Memory B cell (primary cell): ENCODE measurements at regions not wholly inside any gene's neighbourhood (a gene's known extent, or its start where the extent isn't known, plus 50 kb on each side); places are given as distances from the start of the nearest gene placed in this dataset.

Source experiments
- ATAC-seq: fragments of 150-1000 bp; cut with Tn5 transposase; 2 replicates; pipeline ENCODE4 v1.10.0; 2021; ENCODE audit warnings: low read depth, mild to moderate bottlenecking, moderate library complexity
- DNase-seq, 2 donors: peaks; one replicate each; pipeline ENCODE4 v3.0.0; 2022; ENCODE audit warnings: low spot score in 2 of 2
- H3K27ac Mint-ChIP-seq: one replicate; pipeline ENCODE4 v1.8.0; 2022; ENCODE audit warnings: mild to moderate bottlenecking, moderate library complexity, mixed read lengths
- H3K27me3 Mint-ChIP-seq: one replicate; pipeline ENCODE4 v1.8.0; 2022; ENCODE audit warnings: mixed read lengths
- H3K36me3 Mint-ChIP-seq: one replicate; pipeline ENCODE4 v1.8.0; 2022; ENCODE audit warnings: mild to moderate bottlenecking, mixed read lengths
- H3K4me1 Mint-ChIP-seq: one replicate; pipeline ENCODE4 v1.8.0; 2022; ENCODE audit warnings: mixed read lengths
- H3K4me3 Mint-ChIP-seq: one replicate; pipeline ENCODE4 v1.8.0; 2022; ENCODE audit warnings: mild to moderate bottlenecking, moderate library complexity, mixed read lengths
- H3K9me3 Mint-ChIP-seq: one replicate; pipeline ENCODE4 v1.8.0; 2022; ENCODE audit warnings: mixed read lengths

DNA sequence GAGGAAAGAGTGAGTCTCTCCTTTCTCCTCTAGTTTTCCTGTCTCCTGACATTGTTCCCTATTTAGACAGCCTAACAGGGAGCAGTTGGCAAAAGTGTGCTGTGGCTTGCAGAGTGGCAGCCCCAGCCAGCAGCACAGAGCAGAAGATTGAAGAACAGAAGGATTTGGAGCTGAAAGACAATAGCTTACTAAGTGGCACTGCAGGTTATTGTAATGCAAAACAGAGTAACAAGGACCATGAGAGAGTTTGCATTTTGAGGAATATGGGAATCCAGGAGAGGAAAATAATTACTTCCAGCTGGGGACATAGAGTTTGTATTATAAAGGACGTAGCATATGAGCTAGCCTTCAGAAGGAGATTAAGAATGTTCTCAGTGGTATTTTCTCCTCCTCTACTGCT is 342.4 kb downstream of the AKAIN1 start:
- Mint-ChIP-seq H3K9me3 (peaks cover 4% of the 10 kb centered on the region), H3K27me3 (no peaks in the 10 kb centered on the region), H3K36me3 (no peaks in the 10 kb centered on the region), H3K4me1 (no peaks in the 10 kb centered on the region), H3K27ac (no peak overlapping the region), H3K4me3 (no peak overlapping the region)
- DNase-seq: no peak
- no peak for ATAC-seq

DNA sequence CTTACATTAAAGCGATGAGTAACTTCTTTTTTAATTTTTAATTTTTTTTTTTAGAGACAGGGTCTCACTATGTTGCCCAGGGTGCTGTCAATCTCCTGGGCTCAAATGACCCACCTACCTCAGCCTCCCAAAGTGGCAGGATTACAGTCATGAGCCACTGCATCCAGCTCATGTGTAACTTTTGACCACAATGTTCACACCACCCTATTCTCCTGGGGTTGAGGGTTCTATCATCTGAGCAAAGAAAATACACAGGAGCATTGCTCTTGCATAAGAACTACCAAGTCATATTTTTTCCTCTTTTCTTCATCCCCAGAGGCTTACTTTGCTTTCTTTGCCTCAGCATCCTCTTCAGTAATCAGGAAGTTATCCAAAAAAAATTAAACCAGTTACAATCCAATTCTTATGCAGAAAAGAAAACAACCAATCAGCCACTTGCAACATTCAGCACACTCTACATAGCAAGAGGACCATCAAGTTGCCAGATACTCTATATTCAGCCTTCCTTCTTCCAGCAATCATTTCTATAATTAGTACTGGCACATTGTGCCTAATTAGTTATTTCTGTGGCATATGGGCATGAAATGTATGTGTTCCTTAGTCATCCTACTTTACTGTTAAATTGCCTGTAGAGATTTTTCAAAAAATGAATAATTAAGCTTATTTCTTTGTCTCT is 345.6 kb downstream of the AKAIN1 start:
- ATAC-seq (no peak), DNase-seq (no peak)
- Mint-ChIP-seq H3K9me3 (peaks cover 11% of the 10 kb centered on the region), H3K4me1 (no peaks in the 10 kb centered on the region), H3K4me3 (no peak overlapping the region), H3K36me3 (no peaks in the 10 kb centered on the region), H3K27me3 (no peaks in the 10 kb centered on the region), H3K27ac (no peak overlapping the region)

DNA sequence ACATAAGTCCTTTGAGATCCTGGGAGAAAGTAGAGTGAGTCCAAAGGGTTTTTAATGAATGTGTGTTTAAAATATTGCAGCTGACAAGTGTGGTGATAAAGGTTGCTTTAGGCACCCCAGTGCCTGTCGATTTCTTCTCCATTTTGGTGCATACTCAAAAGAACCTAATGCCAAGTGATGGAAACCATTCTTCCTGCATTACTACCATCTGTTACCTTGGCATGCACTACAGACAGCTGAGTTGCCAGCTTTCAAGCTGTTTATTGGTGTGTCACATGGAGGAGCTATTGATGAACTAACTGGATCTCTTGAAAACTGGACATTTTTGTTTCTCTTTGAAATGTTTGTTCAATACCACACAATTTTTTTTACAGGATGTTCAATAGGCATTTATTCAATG is 350.0 kb downstream of the AKAIN1 start:
- Mint-ChIP-seq H3K36me3 (no peaks in the 10 kb centered on the region), H3K27ac (no peak overlapping the region), H3K4me1 (no peaks in the 10 kb centered on the region), H3K4me3 (no peak overlapping the region), H3K27me3 (no peaks in the 10 kb centered on the region), H3K9me3 (peaks cover 10% of the 10 kb centered on the region)
- DNase-seq (no peak), ATAC-seq (no peak)

GRCh38 chr18:4844320-4844719 is 352.7 kb downstream of the AKAIN1 start:
- no peaks in the 10 kb centered on the region for H3K36me3 Mint-ChIP-seq
- no peak for DNase-seq
- no peaks in the 10 kb centered on the region for H3K4me1 Mint-ChIP-seq
- ATAC-seq: no peak
- H3K27ac Mint-ChIP-seq: no peak overlapping the region
- no peaks in the 10 kb centered on the region for H3K27me3 Mint-ChIP-seq
- H3K9me3 Mint-ChIP-seq: peaks cover 7% of the 10 kb centered on the region
- H3K4me3 Mint-ChIP-seq: no peak overlapping the region

DNA sequence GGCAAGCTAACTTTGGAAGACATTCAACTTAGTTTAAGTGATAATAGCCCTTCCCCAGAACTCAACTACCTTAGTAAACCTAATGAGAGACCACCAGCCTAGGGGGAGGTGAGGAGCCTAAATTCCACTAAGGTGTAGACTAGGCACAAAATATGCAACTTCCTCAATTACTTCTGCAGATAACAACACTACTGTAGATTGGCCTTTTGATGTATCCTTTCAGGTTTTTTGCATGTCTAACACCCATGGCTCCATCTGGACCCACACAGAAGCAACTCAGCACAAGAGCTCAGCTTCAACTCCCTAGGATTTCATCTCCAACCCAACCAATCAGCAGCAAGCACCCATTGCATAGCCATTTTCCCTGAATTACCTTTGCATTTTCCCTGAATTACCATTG is 353.3 kb downstream of the AKAIN1 start:
- DNase-seq (no peak), ATAC-seq (no peak)
- no peaks in the 10 kb centered on the region for H3K36me3 Mint-ChIP-seq
- no peaks in the 10 kb centered on the region for H3K4me1 Mint-ChIP-seq
- no peak overlapping the region for H3K27ac Mint-ChIP-seq
- no peak overlapping the region for H3K4me3 Mint-ChIP-seq
- H3K27me3 Mint-ChIP-seq: no peaks in the 10 kb centered on the region
- peaks cover 6% of the 10 kb centered on the region for H3K9me3 Mint-ChIP-seq

- DNase-seq: no peak
- Mint-ChIP-seq H3K36me3 (no peaks in the 10 kb centered on the region), H3K27ac (no peak overlapping the region), H3K4me1 (no peaks in the 10 kb centered on the region), H3K27me3 (no peaks in the 10 kb centered on the region), H3K4me3 (no peak overlapping the region), H3K9me3 (peaks cover 9% of the 10 kb centered on the region)
- ATAC-seq: no peak
These were observed 354.3 kb downstream of the AKAIN1 start for GRCh38 chr18:4842751-4843150.

GRCh38 chr18:4842287-4842686 is 354.8 kb downstream of the AKAIN1 start:
- no peak for DNase-seq
- H3K9me3 Mint-ChIP-seq: peaks cover 7% of the 10 kb centered on the region
- H3K27ac Mint-ChIP-seq: no peak overlapping the region
- no peak for ATAC-seq
- no peaks in the 10 kb centered on the region for H3K36me3 Mint-ChIP-seq
- H3K27me3 Mint-ChIP-seq: no peaks in the 10 kb centered on the region
- H3K4me1 Mint-ChIP-seq: no peaks in the 10 kb centered on the region
- no peak overlapping the region for H3K4me3 Mint-ChIP-seq

- H3K36me3 Mint-ChIP-seq: no peaks in the 10 kb centered on the region
- H3K27me3 Mint-ChIP-seq: no peaks in the 10 kb centered on the region
- DNase-seq: no peak
- H3K4me1 Mint-ChIP-seq: no peaks in the 10 kb centered on the region
- no peak overlapping the region for H3K27ac Mint-ChIP-seq
- no peak for ATAC-seq
- H3K9me3 Mint-ChIP-seq: peaks cover 6% of the 10 kb centered on the region
- no peak overlapping the region for H3K4me3 Mint-ChIP-seq
These were observed 357.4 kb downstream of the AKAIN1 start for GRCh38 chr18:4839639-4840038.

- Mint-ChIP-seq H3K36me3 (no peaks in the 10 kb centered on the region), H3K9me3 (peaks cover 4% of the 10 kb centered on the region), H3K4me3 (no peak overlapping the region), H3K27ac (no peak overlapping the region), H3K27me3 (no peaks in the 10 kb centered on the region), H3K4me1 (no peaks in the 10 kb centered on the region)
- no peak for DNase-seq
- no peak for ATAC-seq
These were observed 360.9 kb downstream of the AKAIN1 start for GRCh38 chr18:4836141-4836540.

- H3K27me3 Mint-ChIP-seq: no peaks in the 10 kb centered on the region
These were observed 365.2 kb downstream of the AKAIN1 start for GRCh38 chr18:4831791-4832375.

DNA sequence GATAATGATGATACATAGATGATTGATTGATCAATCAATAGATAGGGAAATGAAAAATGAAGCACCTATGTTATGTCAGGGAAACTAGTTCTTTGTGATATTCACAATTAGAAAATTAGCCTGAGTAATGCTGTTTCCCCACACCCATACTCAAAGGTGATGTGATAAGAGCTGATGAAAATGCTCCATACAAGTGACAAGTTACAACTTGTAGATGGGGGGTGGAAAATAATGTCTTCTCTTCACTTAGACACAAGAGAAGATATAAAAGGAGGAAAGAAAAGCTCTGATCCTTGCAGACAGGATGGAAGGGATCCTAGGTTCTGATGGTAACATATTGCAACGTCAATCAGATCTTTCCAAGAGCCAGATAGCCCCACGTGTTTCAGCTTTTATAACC is 365.9 kb downstream of the AKAIN1 start:
- no peak for DNase-seq
- H3K4me3 Mint-ChIP-seq: no peak overlapping the region
- no peaks in the 10 kb centered on the region for H3K9me3 Mint-ChIP-seq
- H3K27me3 Mint-ChIP-seq: no peaks in the 10 kb centered on the region
- no peak overlapping the region for H3K27ac Mint-ChIP-seq
- ATAC-seq: no peak
- H3K36me3 Mint-ChIP-seq: no peaks in the 10 kb centered on the region
- no peaks in the 10 kb centered on the region for H3K4me1 Mint-ChIP-seq

More at GRCh38 chr18:4831791-4832375, 365.2 kb downstream of the AKAIN1 start:
- Mint-ChIP-seq H3K27ac (no peak overlapping the region), H3K4me3 (no peak overlapping the region), H3K9me3 (no peaks in the 10 kb centered on the region), H3K4me1 (no peaks in the 10 kb centered on the region), H3K36me3 (no peaks in the 10 kb centered on the region)
- DNase-seq (no peak), ATAC-seq (no peak)

DNA sequence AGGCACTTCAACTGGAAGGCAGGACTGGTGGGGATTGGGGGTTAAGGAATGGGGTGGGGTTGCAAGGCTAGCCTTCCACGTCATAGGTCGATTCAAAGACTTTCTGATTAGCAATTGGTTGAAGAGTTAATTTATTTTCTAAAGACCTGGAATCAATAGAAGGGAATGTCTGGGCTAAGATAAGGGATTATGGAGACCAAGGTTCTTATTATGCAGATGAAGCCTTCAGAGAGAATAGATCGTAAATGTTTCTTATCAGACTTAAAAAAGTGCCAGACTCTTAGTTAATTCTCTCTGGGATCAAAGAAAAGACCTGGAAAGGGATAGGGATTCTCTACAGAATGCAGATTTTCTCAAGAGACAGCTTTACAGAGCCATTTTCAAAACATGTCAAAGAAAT is 368.0 kb upstream of the DLGAP1 start:
- no peak overlapping the region for H3K27ac Mint-ChIP-seq
- no peaks in the 10 kb centered on the region for H3K27me3 Mint-ChIP-seq
- no peaks in the 10 kb centered on the region for H3K4me1 Mint-ChIP-seq
- no peak for ATAC-seq
- no peaks in the 10 kb centered on the region for H3K36me3 Mint-ChIP-seq
- no peak overlapping the region for H3K4me3 Mint-ChIP-seq
- DNase-seq: no peak
- H3K9me3 Mint-ChIP-seq: peaks cover 7% of the 10 kb centered on the region

- H3K9me3 Mint-ChIP-seq: peaks cover 8% of the 10 kb centered on the region
- H3K4me1 Mint-ChIP-seq: no peaks in the 10 kb centered on the region
- ATAC-seq: no peak
- H3K4me3 Mint-ChIP-seq: no peak overlapping the region
- H3K36me3 Mint-ChIP-seq: no peaks in the 10 kb centered on the region
- no peaks in the 10 kb centered on the region for H3K27me3 Mint-ChIP-seq
- no peak overlapping the region for H3K27ac Mint-ChIP-seq
- DNase-seq: no peak
These were observed 366.7 kb upstream of the DLGAP1 start for GRCh38 chr18:4821801-4822200.

DNA sequence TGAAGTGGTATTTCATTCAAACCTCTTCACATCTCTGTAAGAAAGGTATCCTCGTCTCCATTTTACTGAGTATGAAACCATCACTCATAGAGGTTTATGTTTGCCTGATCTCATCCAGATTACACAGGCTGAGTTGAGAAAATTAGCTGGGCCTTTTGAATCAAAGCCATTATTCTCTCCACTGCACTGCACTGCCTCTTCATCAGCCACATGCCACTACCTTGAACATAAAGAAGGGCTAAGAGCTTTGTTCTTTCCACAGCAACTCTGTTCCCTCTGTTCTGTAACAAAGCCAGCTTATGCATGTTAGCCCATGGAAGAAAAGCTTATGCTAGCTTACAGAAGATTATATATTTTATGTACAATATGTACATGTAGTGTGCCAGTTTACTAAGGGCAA is 362.6 kb upstream of the DLGAP1 start:
- ATAC-seq: no peak
- Mint-ChIP-seq H3K27ac (no peak overlapping the region), H3K9me3 (peaks cover 11% of the 10 kb centered on the region), H3K4me1 (no peaks in the 10 kb centered on the region), H3K4me3 (no peak overlapping the region), H3K27me3 (no peaks in the 10 kb centered on the region), H3K36me3 (no peaks in the 10 kb centered on the region)
- DNase-seq: no peak

DNA sequence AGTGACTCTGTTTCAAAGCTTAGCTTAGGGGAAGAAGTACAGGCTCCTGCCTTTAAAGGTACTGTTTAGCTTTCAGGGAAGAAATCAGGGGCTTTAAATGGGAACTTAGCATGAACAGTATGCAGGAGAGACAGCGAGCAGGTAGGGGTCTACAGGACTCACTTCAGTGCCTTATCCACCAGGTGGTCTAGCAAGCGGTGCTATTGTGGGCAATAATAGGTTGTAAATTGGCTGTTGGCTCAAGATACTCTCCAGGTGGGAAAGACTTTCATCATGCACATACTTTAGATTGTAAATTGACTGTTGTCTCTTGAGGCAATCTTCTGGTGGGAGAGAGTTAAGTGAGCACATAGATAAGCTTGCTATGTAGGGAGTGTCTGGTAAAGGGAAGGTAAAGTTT is 358.6 kb upstream of the DLGAP1 start:
- no peak overlapping the region for H3K27ac Mint-ChIP-seq
- peaks cover 13% of the 10 kb centered on the region for H3K9me3 Mint-ChIP-seq
- H3K36me3 Mint-ChIP-seq: no peaks in the 10 kb centered on the region
- DNase-seq (no peak), ATAC-seq (no peak)
- H3K4me1 Mint-ChIP-seq: no peaks in the 10 kb centered on the region
- H3K4me3 Mint-ChIP-seq: no peak overlapping the region
- no peaks in the 10 kb centered on the region for H3K27me3 Mint-ChIP-seq
